Astrocyte of the hippocampus (primary cell): ENCODE measurements at regions not wholly inside any gene's neighbourhood (a gene's known extent, or its start where the extent isn't known, plus 50 kb on each side); places are given as distances from the start of the nearest gene placed in this dataset.
A peak's percentile ranks its signal among the peaks of the same experiment; 100 is the strongest.
"Not testable (repeated sequence)": the region's sequence is repeated elsewhere in the genome, so short reads cannot be mapped to it uniquely, and the experiment has no call there.

Experiments
- DNase-seq: peaks from one replicate; pipeline ENCODE4 v3.0.0; 2011; ENCODE audit warnings: low read depth, low spot score

GRCh38 chr3:124315215-124316033, 323.5 kb upstream of the ROPN1 start:
- peak; percentile 83 for DNase-seq

- no peak for DNase-seq
These were observed 324.0 kb upstream of the ROPN1 start for GRCh38 chr3:124316034-124316287.

- no peak for DNase-seq
These were observed 326.1 kb upstream of the ROPN1 start for GRCh38 chr3:124318014-124318413.

GRCh38 chr3:124318656-124319055, 326.7 kb upstream of the ROPN1 start:
- DNase-seq: no peak

GRCh38 chr3:124320976-124321375, 329.1 kb upstream of the ROPN1 start:
- no peak for DNase-seq

GRCh38 chr3:124322309-124322880, 330.5 kb upstream of the ROPN1 start:
- peak; percentile 27 for DNase-seq

- DNase-seq: peak; percentile 50
These were observed 331.0 kb upstream of the ROPN1 start for GRCh38 chr3:124322966-124323365.

- DNase-seq: no peak
These were observed 333.3 kb upstream of the ROPN1 start for GRCh38 chr3:124325248-124325647.

GRCh38 chr3:124329723-124330122, 337.8 kb upstream of the ROPN1 start:
- DNase-seq: no peak

- DNase-seq: no peak
These were observed 342.2 kb upstream of the ROPN1 start for GRCh38 chr3:124333931-124334640.

GRCh38 chr3:124336067-124336656, 344.2 kb upstream of the ROPN1 start:
- DNase-seq: no peak

- DNase-seq: no peak
These were observed 353.9 kb upstream of the ROPN1 start for GRCh38 chr3:124345845-124346244.

GRCh38 chr3:124346487-124346886, 354.6 kb upstream of the ROPN1 start:
- DNase-seq: no peak

- no peak for DNase-seq
These were observed 355.5 kb upstream of the ROPN1 start for GRCh38 chr3:124347418-124347817.

- DNase-seq: not testable (repeated sequence)
These were observed 356.6 kb upstream of the ROPN1 start for GRCh38 chr3:124348555-124348954.

- peak; percentile 80 for DNase-seq
These were observed 359.7 kb upstream of the ROPN1 start for GRCh38 chr3:124351430-124352148.

- peak; percentile 50 for DNase-seq
These were observed 360.2 kb upstream of the ROPN1 start for GRCh38 chr3:124352149-124352539.

- DNase-seq: no peak
These were observed 361.8 kb upstream of the ROPN1 start for GRCh38 chr3:124353691-124354090.

- no peak for DNase-seq
These were observed 362.2 kb upstream of the ROPN1 start for GRCh38 chr3:124354150-124354549.

GRCh38 chr3:124358156-124358555, 366.2 kb upstream of the ROPN1 start:
- no peak for DNase-seq

- peak; percentile 13 for DNase-seq
These were observed 368.2 kb upstream of the ROPN1 start for GRCh38 chr3:124360155-124360554.

- peak; percentile 50 for DNase-seq
These were observed 368.6 kb upstream of the ROPN1 start for GRCh38 chr3:124360563-124360962.
